ENCODE measurements at regions not wholly inside any gene's neighbourhood (a gene's known extent, or its start where the extent isn't known, plus 50 kb on each side); places are given as distances from the start of the nearest gene placed in this dataset.

- no peak for TF ChIP-seq CTCF (IDR thresholded peaks at IDR 0.05)
- H3K9me3 ChIP-seq, result no peaks in the 10 kb centered on the region
- intact Hi-C loops (cut with DNase I), result loop anchor here (5.0 to 10.0 kb wide), 3 partner anchors 56 to 469 kb away; no protein-coding TSS in a partner anchor
- H3K36me3 ChIP-seq, result no peaks in the 10 kb centered on the region
- H3K27ac ChIP-seq, result no peak overlapping the region
- no peak overlapping the region for H3K9ac ChIP-seq (ENCODE audit: low read depth in 2 of 2, low read length in 2 of 2)
- no peak overlapping the region for H3K4me3 ChIP-seq
- H3K4me1 ChIP-seq, result no peaks in the 10 kb centered on the region
- H3K27me3 ChIP-seq, result no peaks in the 10 kb centered on the region
- DNase-seq, result no peak
Observed at GRCh38 chr10:25083546-25084111, 67.2 kb downstream of the THNSL1 start.

- no peaks in the 10 kb centered on the region for H3K27me3 ChIP-seq
- no peak overlapping the region for H3K9ac ChIP-seq (ENCODE audit: low read depth in 2 of 2, low read length in 2 of 2)
- DNase-seq, result no peak
- no peak overlapping the region for H3K27ac ChIP-seq
- H3K36me3 ChIP-seq, result no peaks in the 10 kb centered on the region
- intact Hi-C loops (cut with DNase I), result loop anchor here (5.0 to 10.0 kb wide), 3 partner anchors 57 to 470 kb away; no protein-coding TSS in a partner anchor
- no peak overlapping the region for H3K4me3 ChIP-seq
- H3K9me3 ChIP-seq, result no peaks in the 10 kb centered on the region
- no peak for TF ChIP-seq CTCF (IDR thresholded peaks at IDR 0.05)
- no peaks in the 10 kb centered on the region for H3K4me1 ChIP-seq
Observed at GRCh38 chr10:25084447-25084846, 68.0 kb downstream of the THNSL1 start.

GRCh38 chr10:25094590-25094989 is 78.2 kb downstream of the THNSL1 start:
- intact Hi-C loops (cut with DNase I), result no loop called here
- Histone ChIP-seq H3K9me3 (no peaks in the 10 kb centered on the region), H3K27me3 (no peaks in the 10 kb centered on the region), H3K4me1 (no peaks in the 10 kb centered on the region), H3K36me3 (no peaks in the 10 kb centered on the region), H3K4me3 (no peak overlapping the region), H3K27ac (no peak overlapping the region), H3K9ac (ENCODE audit: low read depth in 2 of 2, low read length in 2 of 2) (no peak overlapping the region)
- no peak for TF ChIP-seq CTCF (IDR thresholded peaks at IDR 0.05)
- DNase-seq, result no peak

- Histone ChIP-seq H3K9me3 (no peaks in the 10 kb centered on the region), H3K4me3 (no peak overlapping the region), H3K9ac (ENCODE audit: low read depth in 2 of 2, low read length in 2 of 2) (no peak overlapping the region), H3K27ac (no peak overlapping the region), H3K36me3 (no peaks in the 10 kb centered on the region), H3K27me3 (no peaks in the 10 kb centered on the region), H3K4me1 (no peaks in the 10 kb centered on the region)
- no peak for DNase-seq
- intact Hi-C loops (cut with DNase I), result no loop called here
- TF ChIP-seq CTCF (IDR thresholded peaks at IDR 0.05), result no peak
Observed at GRCh38 chr10:25097669-25098411, 77.0 kb upstream of the GPR158 start.

GRCh38 chr10:25100141-25100540 is 74.7 kb upstream of the GPR158 start:
- intact Hi-C loops (cut with DNase I), result no loop called here
- no peak overlapping the region for H3K4me3 ChIP-seq
- no peak for TF ChIP-seq CTCF (IDR thresholded peaks at IDR 0.05)

More at GRCh38 chr10:25100141-25100540, 74.7 kb upstream of the GPR158 start:
- Histone ChIP-seq H3K9ac (ENCODE audit: low read depth in 2 of 2, low read length in 2 of 2) (no peak overlapping the region), H3K27me3 (no peaks in the 10 kb centered on the region), H3K4me1 (no peaks in the 10 kb centered on the region), H3K27ac (no peak overlapping the region), H3K9me3 (no peaks in the 10 kb centered on the region), H3K36me3 (no peaks in the 10 kb centered on the region)
- DNase-seq, result no peak

Measured in colonic mucosa (tissue), 4 donors.